ENCODE measurements at regions not wholly inside any gene's neighbourhood (a gene's known extent, or its start where the extent isn't known, plus 50 kb on each side); places are given as distances from the start of the nearest gene placed in this dataset.

- TF ChIP-seq SUZ12 (IDR thresholded peaks at IDR 0.05), result no peak
- no peak for TF ChIP-seq ELF4 (IDR thresholded peaks at IDR 0.05)
- no peak for TF ChIP-seq LEF1 (IDR thresholded peaks at IDR 0.05; ENCODE audit: borderline replicate concordance)
- no peak for TF ChIP-seq SP1 (IDR thresholded peaks at IDR 0.05)
Measured at GRCh38 chr11:80441821-80442220, 1001.0 kb upstream of the TENM4 start.
